Psoas muscle (tissue), 7 donors: ENCODE measurements at regions not wholly inside any gene's neighbourhood (a gene's known extent, or its start where the extent isn't known, plus 50 kb on each side); places are given as distances from the start of the nearest gene placed in this dataset.

Source experiments
- ATAC-seq, 4 donors: fragments of 200-7000 bp; cut with Tn5 transposase; one replicate each; pipeline ENCODE4 v1.9.1; 2020; ENCODE audit warnings: moderate library complexity in 3 of 4, mild to moderate bottlenecking in 2 of 4
- DNase-seq, 2 donors: peaks; one replicate each; pipeline ENCODE4 v3.0.0-alpha.2; 2020
- H3K27ac ChIP-seq: fragments of 200-600 bp; one replicate; pipeline ENCODE4 v1.8.0; 2022
- H3K27me3 ChIP-seq, 3 donors: fragments of 200-600 bp in 1 of 3; one replicate each; pipeline versions ENCODE4 v1.6.1 to v1.8.0; 2013 to 2022; ENCODE audit warnings: low read length in 2 of 3, mild to moderate bottlenecking in 2 of 3, moderate library complexity in 1 of 3; ENCODE audit not compliant: insufficient read depth in 3 of 3
- H3K36me3 ChIP-seq, 2 donors: fragments of 200-600 bp in 1 of 2; one replicate each; pipeline versions ENCODE4 v1.6.1 to v1.8.0; 2013 to 2022; ENCODE audit warnings: low read depth in 1 of 2, mild to moderate bottlenecking in 1 of 2, moderate library complexity in 1 of 2; ENCODE audit not compliant: insufficient read depth in 1 of 2
- H3K4me1 ChIP-seq: fragments of 200-600 bp; one replicate; pipeline ENCODE4 v1.8.0; 2022
- H3K4me3 ChIP-seq: fragments of 200-600 bp; one replicate; pipeline ENCODE4 v1.8.0; 2022; ENCODE audit warnings: mild to moderate bottlenecking
- H3K9me3 ChIP-seq: fragments of 200-600 bp; one replicate; pipeline ENCODE4 v1.8.0; 2022
- WGBS, 3 donors: extraction: QIAGEN DNeasy Blood & Tissue Kit; methylation state at CpG; one replicate each; pipeline versions ENCODE4 v1.1.6 to v1.1.7; 2013; 5-methylcytosine and 5-hydroxymethylcytosine counted together
- intact Hi-C, 2 donors: fragments of 100-400 bp; cut with DNase I; formaldehyde crosslinking; loops; one replicate each; pipeline versions ENCODE4 v1.11.0 to v1.14.2; 2022
- TF ChIP-seq, protein P1 (sequence below): fragments of 200-600 bp; IDR thresholded peaks from one replicate; pipeline ENCODE4 v1.8.0; 2022; ENCODE audit warnings: antibody characterized with exemption
- donor health status: healthy with polysubstance abuse.
- donor health status: DM: no; HTN: no; CAD: no; lungs with moderate emphysema.
- donor health status: Bipolar disorder and iron deficiency.
- donor health status: healthy.
- donor health status: DM: yes; HTN: yes; CAD: no.
- donor health status: DM: no; HTN: no; CAD: no.
- donor health status: DM: yes; HTN: yes; CAD: no.

DNA sequence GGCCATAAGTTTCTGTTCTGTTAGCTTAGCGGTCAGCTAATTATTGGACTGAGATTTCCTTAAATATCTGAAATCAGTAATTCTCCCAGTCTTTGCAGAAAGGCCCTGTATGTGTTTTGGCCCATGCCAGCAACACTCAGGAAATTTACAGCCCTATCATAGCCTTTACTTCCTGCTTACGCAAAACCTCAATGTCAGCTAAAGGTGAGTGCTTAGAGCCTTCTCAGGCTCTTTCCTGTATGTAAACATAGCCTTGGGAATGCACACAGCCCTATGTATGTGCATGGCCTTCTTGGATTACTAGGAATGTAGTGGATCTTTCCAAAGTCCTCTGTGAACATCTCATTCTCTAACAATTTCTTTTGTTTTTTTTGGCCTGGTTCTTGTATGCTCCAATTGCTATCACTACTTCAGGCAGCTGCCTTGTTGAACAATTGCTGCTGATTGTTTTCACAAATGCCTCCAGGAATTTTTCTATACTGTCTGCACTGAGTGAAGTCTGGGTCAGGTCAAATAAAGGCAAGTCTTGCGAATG lies 200.0 kb downstream of the PPP1R2C start:
- Histone ChIP-seq H3K36me3 (no peaks in the 10 kb centered on the region), H3K4me3 (no peak overlapping the region), H3K9me3 (no peaks in the 10 kb centered on the region), H3K4me1 (no peaks in the 10 kb centered on the region), H3K27me3 (peaks cover 0 to 23% (median 0%) of the 10 kb centered on the region in 3 donors), H3K27ac (no peak overlapping the region)
- WGBS, 3 donors, result 76 to 80% (median 79%) methylated on average over 3 of the region's 3 CpGs
- DNase-seq (no peak), ATAC-seq (no peak)
- intact Hi-C loops, result no loop called here
- TF ChIP-seq, protein P1, sequence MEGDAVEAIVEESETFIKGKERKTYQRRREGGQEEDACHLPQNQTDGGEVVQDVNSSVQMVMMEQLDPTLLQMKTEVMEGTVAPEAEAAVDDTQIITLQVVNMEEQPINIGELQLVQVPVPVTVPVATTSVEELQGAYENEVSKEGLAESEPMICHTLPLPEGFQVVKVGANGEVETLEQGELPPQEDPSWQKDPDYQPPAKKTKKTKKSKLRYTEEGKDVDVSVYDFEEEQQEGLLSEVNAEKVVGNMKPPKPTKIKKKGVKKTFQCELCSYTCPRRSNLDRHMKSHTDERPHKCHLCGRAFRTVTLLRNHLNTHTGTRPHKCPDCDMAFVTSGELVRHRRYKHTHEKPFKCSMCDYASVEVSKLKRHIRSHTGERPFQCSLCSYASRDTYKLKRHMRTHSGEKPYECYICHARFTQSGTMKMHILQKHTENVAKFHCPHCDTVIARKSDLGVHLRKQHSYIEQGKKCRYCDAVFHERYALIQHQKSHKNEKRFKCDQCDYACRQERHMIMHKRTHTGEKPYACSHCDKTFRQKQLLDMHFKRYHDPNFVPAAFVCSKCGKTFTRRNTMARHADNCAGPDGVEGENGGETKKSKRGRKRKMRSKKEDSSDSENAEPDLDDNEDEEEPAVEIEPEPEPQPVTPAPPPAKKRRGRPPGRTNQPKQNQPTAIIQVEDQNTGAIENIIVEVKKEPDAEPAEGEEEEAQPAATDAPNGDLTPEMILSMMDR, result no peak

DNA sequence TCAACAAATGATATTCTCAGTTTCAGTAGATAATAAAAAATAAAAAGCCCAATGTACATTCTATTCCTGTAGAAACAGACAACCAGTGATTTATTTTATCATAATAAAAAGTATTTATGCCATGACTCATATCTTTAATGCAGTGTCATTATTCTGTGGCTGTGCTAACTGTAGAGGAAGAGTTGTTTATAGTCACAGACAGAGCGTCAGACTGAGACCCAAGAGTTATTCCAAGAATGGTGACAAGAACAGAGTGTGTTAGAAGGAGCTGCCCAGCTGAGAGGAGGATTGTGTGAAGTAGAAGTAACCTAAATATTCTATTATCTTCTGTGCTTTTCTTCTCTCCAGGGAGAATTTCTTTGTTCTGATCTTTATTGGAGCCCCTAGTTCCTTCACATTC lies 210.7 kb downstream of the PPP1R2C start:
- ATAC-seq, result no peak
- H3K36me3 ChIP-seq, result no peaks in the 10 kb centered on the region
- DNase-seq, result no peak
- no peak overlapping the region for H3K4me3 ChIP-seq
- WGBS, 3 donors, result 13 to 52% (median 32%) methylated on average over 1 of the region's 1 CpG
- intact Hi-C loops, result no loop called here
- no peaks in the 10 kb centered on the region for H3K9me3 ChIP-seq
- H3K27me3 ChIP-seq, result peaks cover 0 to 3% (median 0%) of the 10 kb centered on the region in 3 donors
- no peak overlapping the region for H3K27ac ChIP-seq
- H3K4me1 ChIP-seq, result no peaks in the 10 kb centered on the region
- TF ChIP-seq, protein P1, result no peak

DNA sequence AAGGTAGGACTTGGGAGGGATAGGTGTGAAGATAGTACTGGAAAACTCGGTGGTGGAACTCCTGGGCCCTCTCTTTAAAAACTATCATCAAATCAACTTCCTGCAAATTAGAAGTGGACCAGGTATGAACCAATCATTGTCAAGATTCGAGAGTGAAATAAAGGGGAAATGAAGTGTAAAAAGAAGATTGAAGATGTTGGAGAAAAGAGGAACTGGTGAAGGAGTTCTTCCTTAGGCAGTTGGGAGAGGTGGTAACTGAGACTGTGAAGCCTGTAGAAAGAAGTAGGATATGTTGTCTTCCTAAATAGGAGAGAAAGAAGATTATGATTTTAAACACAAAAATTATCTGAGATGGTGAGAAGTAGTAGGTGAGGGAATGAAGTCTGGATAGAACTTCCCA lies 212.2 kb downstream of the PPP1R2C start:
- Histone ChIP-seq H3K9me3 (no peaks in the 10 kb centered on the region), H3K27me3 (peaks cover 0 to 7% (median 0%) of the 10 kb centered on the region in 3 donors), H3K4me3 (no peak overlapping the region), H3K4me1 (no peaks in the 10 kb centered on the region), H3K27ac (no peak overlapping the region), H3K36me3 (no peaks in the 10 kb centered on the region)
- 56 to 80% (median 76%) methylated on average over 2 of the region's 2 CpGs for WGBS, 3 donors
- DNase-seq (no peak), ATAC-seq (no peak)
- intact Hi-C loops, result loop anchor here in 1 of 2 donors (1.0 kb wide), 1 partner anchor 19 kb away; no protein-coding TSS in a partner anchor
- TF ChIP-seq, protein P1, result no peak

DNA sequence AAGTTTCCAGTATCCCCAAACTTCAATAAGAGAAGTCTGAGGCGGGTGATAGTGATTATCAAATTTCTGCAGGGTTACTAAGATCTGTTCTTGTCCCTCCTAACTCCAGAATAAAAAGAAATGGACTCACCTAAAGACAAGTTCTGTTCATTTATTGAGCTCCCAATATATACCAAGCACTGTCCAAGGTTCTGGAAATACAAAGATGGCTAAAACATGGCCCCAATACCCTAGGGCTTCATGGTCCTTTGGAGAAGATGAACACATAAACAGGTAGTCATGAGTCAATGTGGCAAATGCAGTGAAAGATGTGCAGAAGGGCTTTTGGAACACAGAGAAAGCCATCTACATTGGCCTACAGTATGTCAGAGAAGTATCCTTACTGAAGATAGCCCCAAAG lies 231.2 kb downstream of the PPP1R2C start:
- no peaks in the 10 kb centered on the region for H3K36me3 ChIP-seq
- no peak overlapping the region for H3K27ac ChIP-seq
- DNase-seq (no peak), ATAC-seq (no peak)
- intact Hi-C loops, result loop anchor here in 1 of 2 donors (1.0 kb wide), 1 partner anchor 20 kb away; no protein-coding TSS in a partner anchor
- H3K27me3 ChIP-seq, result peaks cover 0 to 4% (median 0%) of the 10 kb centered on the region in 3 donors
- TF ChIP-seq, protein P1, result no peak
- 73 to 94% (median 92%) methylated on average over 1 of the region's 1 CpG for WGBS, 3 donors
- H3K9me3 ChIP-seq, result no peaks in the 10 kb centered on the region
- H3K4me1 ChIP-seq, result no peaks in the 10 kb centered on the region
- H3K4me3 ChIP-seq, result no peak overlapping the region

DNA sequence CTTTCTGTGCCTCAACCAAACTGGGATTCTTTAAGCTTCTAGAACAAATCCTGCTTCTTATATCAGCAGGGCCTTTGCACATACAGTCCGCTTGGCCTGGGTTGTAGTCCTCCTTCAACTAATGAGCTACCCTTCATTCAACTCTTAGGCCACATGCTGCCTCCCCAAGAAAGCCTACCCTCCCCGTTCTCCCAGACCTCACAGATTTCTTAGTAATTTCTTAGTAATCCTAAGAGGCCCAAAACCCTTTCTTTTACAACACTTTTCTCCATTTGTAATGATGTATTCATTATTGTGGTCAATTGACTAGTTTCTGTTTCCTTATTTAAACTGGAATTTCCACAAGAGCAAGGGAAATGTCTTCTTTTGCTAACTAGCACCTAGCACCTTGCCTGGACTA lies 233.1 kb downstream of the PPP1R2C start:
- intact Hi-C loops, result no loop called here
- WGBS, 3 donors, result 66 to 89% (median 88%) methylated on average over 2 of the region's 2 CpGs

More for the DNA sequence above, 233.1 kb downstream of the PPP1R2C start:
- Histone ChIP-seq H3K4me1 (no peaks in the 10 kb centered on the region), H3K9me3 (no peaks in the 10 kb centered on the region), H3K27me3 (peaks cover 0 to 4% (median 0%) of the 10 kb centered on the region in 3 donors), H3K4me3 (no peak overlapping the region), H3K36me3 (no peaks in the 10 kb centered on the region), H3K27ac (no peak overlapping the region)
- no peak for DNase-seq
- no peak for ATAC-seq
- TF ChIP-seq, protein P1, result no peak
